Peyer's patch (tissue), 4 donors: ENCODE measurements at regions not wholly inside any gene's neighbourhood (a gene's known extent, or its start where the extent isn't known, plus 50 kb on each side); places are given as distances from the start of the nearest gene placed in this dataset.

Experiments
- POLR2A ChIP-seq, 2 donors: fragments of 450-650 bp; IDR thresholded peaks; one replicate each; pipeline ENCODE4 v1.5.1; 2017; ENCODE audit warnings: antibody characterized with exemption in 2 of 2, mild to moderate bottlenecking in 2 of 2, moderate library complexity in 2 of 2
- TF ChIP-seq, protein P1 (sequence below), 6 experiments: fragments of 450-650 bp in 4 of 6; fragments of 200-600 bp in 2 of 6; sonication (generic) in 1 of 6; IDR thresholded peaks; one replicate each; pipeline ENCODE4 v1.5.1; 2017 to 2019; ENCODE audit warnings: antibody characterized with exemption in 6 of 6, mild to moderate bottlenecking in 3 of 6, moderate library complexity in 1 of 6

DNA sequence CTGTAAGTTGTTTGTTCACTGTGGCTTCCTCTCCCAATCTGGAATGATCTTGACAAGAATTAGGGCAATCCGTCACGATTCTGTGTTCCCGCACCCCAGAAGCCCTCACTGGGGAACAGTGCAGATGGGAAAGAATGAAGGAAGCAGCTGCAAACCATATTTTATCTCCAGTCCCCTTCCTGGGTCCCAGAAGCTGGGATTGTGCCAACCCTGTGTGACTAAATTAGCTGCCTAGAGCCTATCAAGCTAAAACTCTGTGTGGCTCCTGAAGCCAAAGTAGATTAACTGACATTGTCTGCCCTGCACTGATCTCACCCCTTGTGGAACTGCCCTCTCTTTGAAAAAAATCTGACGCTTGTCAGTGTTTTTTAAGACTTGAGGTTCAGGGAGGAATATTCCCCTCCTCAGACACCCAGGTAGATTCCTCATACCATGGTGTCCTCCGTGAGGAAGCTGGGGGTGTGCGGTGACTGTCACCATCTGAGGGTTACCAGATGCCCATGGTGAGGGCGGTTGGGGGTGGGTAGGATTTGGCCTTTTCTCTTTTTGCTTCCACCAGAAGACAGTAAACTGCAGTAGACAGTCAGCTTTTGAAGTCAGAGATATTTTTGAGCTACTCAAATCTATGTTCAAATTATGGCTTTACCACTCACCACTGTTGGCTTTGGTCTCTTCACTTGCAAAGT lies 358.3 kb upstream of the TPM1 start:
- TF ChIP-seq, protein P1, sequence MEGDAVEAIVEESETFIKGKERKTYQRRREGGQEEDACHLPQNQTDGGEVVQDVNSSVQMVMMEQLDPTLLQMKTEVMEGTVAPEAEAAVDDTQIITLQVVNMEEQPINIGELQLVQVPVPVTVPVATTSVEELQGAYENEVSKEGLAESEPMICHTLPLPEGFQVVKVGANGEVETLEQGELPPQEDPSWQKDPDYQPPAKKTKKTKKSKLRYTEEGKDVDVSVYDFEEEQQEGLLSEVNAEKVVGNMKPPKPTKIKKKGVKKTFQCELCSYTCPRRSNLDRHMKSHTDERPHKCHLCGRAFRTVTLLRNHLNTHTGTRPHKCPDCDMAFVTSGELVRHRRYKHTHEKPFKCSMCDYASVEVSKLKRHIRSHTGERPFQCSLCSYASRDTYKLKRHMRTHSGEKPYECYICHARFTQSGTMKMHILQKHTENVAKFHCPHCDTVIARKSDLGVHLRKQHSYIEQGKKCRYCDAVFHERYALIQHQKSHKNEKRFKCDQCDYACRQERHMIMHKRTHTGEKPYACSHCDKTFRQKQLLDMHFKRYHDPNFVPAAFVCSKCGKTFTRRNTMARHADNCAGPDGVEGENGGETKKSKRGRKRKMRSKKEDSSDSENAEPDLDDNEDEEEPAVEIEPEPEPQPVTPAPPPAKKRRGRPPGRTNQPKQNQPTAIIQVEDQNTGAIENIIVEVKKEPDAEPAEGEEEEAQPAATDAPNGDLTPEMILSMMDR (IDR thresholded peaks at IDR 0.05), result no peak
- no peak for TF ChIP-seq POLR2A (IDR thresholded peaks at IDR 0.05)
